ENCODE measurements at regions not wholly inside any gene's neighbourhood (a gene's known extent, or its start where the extent isn't known, plus 50 kb on each side); places are given as distances from the start of the nearest gene placed in this dataset.

DNA sequence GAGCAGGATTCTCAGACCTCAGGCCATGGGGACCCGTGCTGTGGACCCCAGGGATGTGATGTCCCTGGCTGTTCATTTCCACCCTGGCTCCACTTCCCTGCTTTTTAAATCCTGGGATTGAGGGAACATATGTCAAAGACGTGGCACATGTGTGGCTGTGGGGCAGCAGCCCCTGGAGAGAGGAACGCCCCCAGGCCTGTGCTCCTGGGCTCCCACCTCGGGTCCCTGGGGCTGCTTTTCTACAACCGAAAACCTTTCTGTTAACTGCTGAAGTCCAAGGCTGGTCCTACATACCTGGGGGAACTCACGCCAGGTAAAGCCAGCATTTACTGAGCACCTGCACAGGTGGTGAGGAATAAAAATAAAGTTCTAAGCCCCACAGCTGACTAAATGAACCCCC, 102.3 kb upstream of the FRMD1 start:
- Histone ChIP-seq H3K9me3 (no peaks in the 10 kb centered on the region), H3K4me1 (ENCODE audit: control insufficient read depth in 1 of 2, low read depth in 2 of 2) (no peaks in the 10 kb centered on the region), H3K27ac (no peak overlapping the region), H3K27me3 (replicated peaks; ENCODE audit: insufficient read depth) (no peaks in the 10 kb centered on the region), H3K36me3 (no peaks in the 10 kb centered on the region), H3K4me3 (no peak overlapping the region)
- TF ChIP-seq, protein P1, sequence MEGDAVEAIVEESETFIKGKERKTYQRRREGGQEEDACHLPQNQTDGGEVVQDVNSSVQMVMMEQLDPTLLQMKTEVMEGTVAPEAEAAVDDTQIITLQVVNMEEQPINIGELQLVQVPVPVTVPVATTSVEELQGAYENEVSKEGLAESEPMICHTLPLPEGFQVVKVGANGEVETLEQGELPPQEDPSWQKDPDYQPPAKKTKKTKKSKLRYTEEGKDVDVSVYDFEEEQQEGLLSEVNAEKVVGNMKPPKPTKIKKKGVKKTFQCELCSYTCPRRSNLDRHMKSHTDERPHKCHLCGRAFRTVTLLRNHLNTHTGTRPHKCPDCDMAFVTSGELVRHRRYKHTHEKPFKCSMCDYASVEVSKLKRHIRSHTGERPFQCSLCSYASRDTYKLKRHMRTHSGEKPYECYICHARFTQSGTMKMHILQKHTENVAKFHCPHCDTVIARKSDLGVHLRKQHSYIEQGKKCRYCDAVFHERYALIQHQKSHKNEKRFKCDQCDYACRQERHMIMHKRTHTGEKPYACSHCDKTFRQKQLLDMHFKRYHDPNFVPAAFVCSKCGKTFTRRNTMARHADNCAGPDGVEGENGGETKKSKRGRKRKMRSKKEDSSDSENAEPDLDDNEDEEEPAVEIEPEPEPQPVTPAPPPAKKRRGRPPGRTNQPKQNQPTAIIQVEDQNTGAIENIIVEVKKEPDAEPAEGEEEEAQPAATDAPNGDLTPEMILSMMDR (IDR thresholded peaks at IDR 0.05), result no peak
- no peak for DNase-seq (ENCODE audit: low spot score)
- no peak for ATAC-seq (ENCODE audit: insufficient number of reproducible peaks, low FRiP score, low read depth)

DNA sequence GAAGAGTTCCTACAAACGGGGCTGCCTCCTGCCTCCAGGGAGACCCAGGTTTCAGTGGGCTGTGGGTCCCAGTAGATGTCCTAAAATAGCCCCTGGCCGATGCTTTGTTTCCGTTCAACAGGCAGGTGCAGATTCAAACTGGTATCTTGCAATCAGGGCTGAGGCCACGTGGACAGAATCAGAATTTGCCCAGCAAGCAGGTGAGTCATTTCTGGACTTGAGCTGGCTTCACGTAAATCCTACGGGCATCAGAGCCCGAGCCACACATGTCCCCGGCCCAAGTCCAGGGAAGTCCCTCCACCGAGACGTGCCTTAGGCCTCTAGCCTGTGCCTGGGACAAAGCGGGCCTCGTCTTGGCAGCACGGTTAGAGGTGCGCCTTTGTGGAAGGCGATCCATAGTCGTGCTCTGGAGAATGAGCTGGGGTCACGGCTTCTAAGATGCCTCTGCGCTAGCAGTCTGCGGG, 101.6 kb upstream of the FRMD1 start:
- ATAC-seq (ENCODE audit: insufficient number of reproducible peaks, low FRiP score, low read depth) (no peak), DNase-seq (ENCODE audit: low spot score) (no peak)
- Histone ChIP-seq H3K36me3 (no peaks in the 10 kb centered on the region), H3K27ac (no peak overlapping the region), H3K4me1 (ENCODE audit: control insufficient read depth in 1 of 2, low read depth in 2 of 2) (no peaks in the 10 kb centered on the region), H3K9me3 (no peaks in the 10 kb centered on the region), H3K4me3 (no peak overlapping the region), H3K27me3 (replicated peaks; ENCODE audit: insufficient read depth) (no peaks in the 10 kb centered on the region)
- TF ChIP-seq, protein P1 (IDR thresholded peaks at IDR 0.05), result no peak

DNA sequence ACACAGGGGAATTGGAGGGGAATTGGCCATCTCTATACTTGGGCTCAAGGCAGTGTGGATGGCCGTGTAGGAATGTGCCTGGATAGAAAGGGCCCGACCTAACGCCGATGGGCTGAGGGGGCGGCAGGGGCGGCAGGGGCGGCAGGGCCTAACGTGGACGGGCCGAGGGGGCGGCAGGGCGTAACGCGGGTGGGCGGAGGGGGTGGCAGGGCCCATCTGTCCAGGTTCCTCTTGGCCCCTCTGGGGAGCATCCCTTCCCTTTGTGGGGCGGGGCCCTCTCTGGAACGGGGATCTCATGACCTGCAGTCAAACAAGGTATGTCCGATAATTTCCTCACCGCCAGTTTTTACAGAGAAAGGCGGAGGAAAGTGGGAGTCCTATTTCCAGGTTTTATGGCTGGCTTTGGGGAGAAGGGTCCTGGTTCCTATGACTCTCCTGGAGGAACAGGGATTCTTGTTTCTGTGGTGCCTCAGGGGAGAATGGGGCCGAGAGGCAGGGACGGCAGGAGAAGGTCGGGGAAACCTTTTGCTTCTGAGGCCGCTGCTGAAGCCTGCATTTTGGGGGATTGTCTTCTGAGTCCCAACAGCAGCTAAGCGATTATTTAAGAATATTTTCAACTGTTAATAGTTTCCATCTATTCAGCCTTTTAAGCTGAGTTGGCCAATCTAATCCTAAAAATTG, 100.8 kb upstream of the FRMD1 start:
- Histone ChIP-seq H3K4me3 (no peak overlapping the region), H3K4me1 (ENCODE audit: control insufficient read depth in 1 of 2, low read depth in 2 of 2) (no peaks in the 10 kb centered on the region), H3K36me3 (no peaks in the 10 kb centered on the region), H3K27ac (no peak overlapping the region), H3K27me3 (replicated peaks; ENCODE audit: insufficient read depth) (no peaks in the 10 kb centered on the region), H3K9me3 (no peaks in the 10 kb centered on the region)
- no peak for ATAC-seq (ENCODE audit: insufficient number of reproducible peaks, low FRiP score, low read depth)
- TF ChIP-seq, protein P1 (IDR thresholded peaks at IDR 0.05), result no peak
- no peak for DNase-seq (ENCODE audit: low spot score)

DNA sequence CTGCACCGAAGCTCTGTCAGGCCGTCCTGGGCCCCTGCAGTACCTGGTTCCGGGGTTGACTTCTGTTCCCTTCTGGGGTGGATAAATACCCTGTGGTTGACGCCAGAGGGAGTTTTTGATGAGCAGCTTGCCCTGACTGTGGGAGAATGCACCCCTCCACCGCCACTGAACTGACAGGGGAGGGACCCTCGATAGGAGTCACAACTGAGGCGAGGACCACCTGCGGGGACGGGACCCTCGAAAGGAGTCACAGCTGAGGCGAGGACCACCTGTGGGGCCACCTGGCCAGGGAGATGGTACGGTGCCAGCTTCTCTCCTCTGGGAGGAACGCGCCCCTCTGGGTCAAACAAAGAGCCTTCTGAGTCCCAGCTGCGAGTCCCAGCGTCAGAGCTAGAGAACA, 100.1 kb upstream of the FRMD1 start:
- ATAC-seq (ENCODE audit: insufficient number of reproducible peaks, low FRiP score, low read depth) (no peak), DNase-seq (ENCODE audit: low spot score) (no peak)
- no peaks in the 10 kb centered on the region for H3K9me3 ChIP-seq
- H3K4me1 ChIP-seq (ENCODE audit: control insufficient read depth in 1 of 2, low read depth in 2 of 2), result no peaks in the 10 kb centered on the region
- H3K4me3 ChIP-seq, result no peak overlapping the region
- TF ChIP-seq, protein P1 (IDR thresholded peaks at IDR 0.05), result no peak
- no peak overlapping the region for H3K27ac ChIP-seq
- no peaks in the 10 kb centered on the region for H3K36me3 ChIP-seq
- H3K27me3 ChIP-seq (replicated peaks; ENCODE audit: insufficient read depth), result no peaks in the 10 kb centered on the region

DNA sequence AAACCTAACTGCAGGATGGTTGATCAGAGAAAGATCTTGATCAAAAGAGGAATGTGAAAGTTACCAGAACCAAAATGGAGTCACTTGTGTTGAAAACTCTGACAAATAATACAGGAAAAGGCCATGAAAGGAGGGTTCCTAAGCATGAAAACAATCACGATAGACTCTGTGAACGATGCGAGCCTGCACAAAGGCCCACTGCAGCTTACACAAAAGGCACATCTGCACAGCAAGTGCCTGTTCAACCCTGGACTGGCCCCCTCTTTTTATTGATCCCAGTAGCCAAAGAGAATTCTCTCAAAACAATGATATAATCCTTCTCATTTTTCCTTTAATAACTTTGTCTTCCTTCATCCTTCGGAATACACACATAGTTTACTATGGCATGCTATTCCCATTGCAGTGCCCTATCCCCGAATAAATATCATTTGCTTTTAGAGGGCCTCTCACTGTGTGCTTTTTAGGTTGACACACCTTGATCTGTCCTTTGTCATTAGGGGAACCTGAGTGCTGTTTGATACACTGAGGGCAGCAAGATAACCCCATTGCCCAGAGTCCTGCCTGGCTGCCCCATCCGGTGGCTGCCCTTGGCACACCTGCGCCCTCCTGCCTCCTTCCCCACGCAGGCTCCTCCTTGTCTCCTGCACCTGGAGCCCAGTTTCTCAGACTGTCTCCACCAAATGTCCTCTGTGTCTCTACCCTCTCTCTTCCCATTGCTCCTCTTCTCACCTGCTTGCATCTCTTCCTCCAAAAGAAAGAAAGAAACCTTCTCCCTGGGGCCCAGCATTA, 98.3 kb upstream of the FRMD1 start:
- DNase-seq (ENCODE audit: low spot score), result no peak
- H3K27me3 ChIP-seq (replicated peaks; ENCODE audit: insufficient read depth), result no peaks in the 10 kb centered on the region
- ATAC-seq (ENCODE audit: insufficient number of reproducible peaks, low FRiP score, low read depth), result no peak
- no peak overlapping the region for H3K4me3 ChIP-seq
- TF ChIP-seq, protein P1 (IDR thresholded peaks at IDR 0.05), result no peak
- no peak overlapping the region for H3K27ac ChIP-seq
- no peaks in the 10 kb centered on the region for H3K4me1 ChIP-seq (ENCODE audit: control insufficient read depth in 1 of 2, low read depth in 2 of 2)
- H3K36me3 ChIP-seq, result no peaks in the 10 kb centered on the region
- H3K9me3 ChIP-seq, result no peaks in the 10 kb centered on the region
